ENCODE measurements at regions not wholly inside any gene's neighbourhood (a gene's known extent, or its start where the extent isn't known, plus 50 kb on each side); places are given as distances from the start of the nearest gene placed in this dataset.

- Histone ChIP-seq H3K36me3 (no peaks in the 10 kb centered on the region), H3K4me1 (no peaks in the 10 kb centered on the region), H3K4me3 (no peak overlapping the region), H3K27ac (no peak overlapping the region), H3K9me3 (peaks cover 0 to 5% (median 0%) of the 10 kb centered on the region in 12 donors), H3K27me3 (no peaks in the 10 kb centered on the region)
- DNase-seq (no peak), ATAC-seq (no peak)
- TF ChIP-seq CTCF (IDR thresholded peaks at IDR 0.05) (no peak), POLR2A (IDR thresholded peaks at IDR 0.05) (no peak)
- intact Hi-C loops (cut with DNase I): no loop called here
Observed at GRCh38 chr11:23257556-23257955, 397.3 kb upstream of the CCDC179 start.

- no peak for TF ChIP-seq CTCF (IDR thresholded peaks at IDR 0.05)
- no peak for TF ChIP-seq POLR2A (IDR thresholded peaks at IDR 0.05)
- no peak for ATAC-seq
- Histone ChIP-seq H3K27ac (no peak overlapping the region), H3K27me3 (no peaks in the 10 kb centered on the region), H3K4me3 (no peak overlapping the region), H3K4me1 (no peaks in the 10 kb centered on the region), H3K36me3 (no peaks in the 10 kb centered on the region), H3K9me3 (no peaks in the 10 kb centered on the region)
- intact Hi-C loops (cut with DNase I): no loop called here
- no peak for DNase-seq
Observed at GRCh38 chr11:23263466-23263865, 403.2 kb upstream of the CCDC179 start.

GRCh38 chr11:23272095-23272494 is 411.8 kb upstream of the CCDC179 start:
- H3K27me3 ChIP-seq: no peaks in the 10 kb centered on the region
- H3K9me3 ChIP-seq: no peaks in the 10 kb centered on the region
- intact Hi-C loops (cut with DNase I): no loop called here
- no peaks in the 10 kb centered on the region for H3K36me3 ChIP-seq
- DNase-seq (no peak), ATAC-seq (no peak)
- no peak overlapping the region for H3K27ac ChIP-seq
- H3K4me1 ChIP-seq: no peaks in the 10 kb centered on the region
- no peak for TF ChIP-seq CTCF (IDR thresholded peaks at IDR 0.05)
- TF ChIP-seq POLR2A (IDR thresholded peaks at IDR 0.05): no peak
- no peak overlapping the region for H3K4me3 ChIP-seq

- intact Hi-C loops (cut with DNase I): no loop called here
Observed at GRCh38 chr11:23278121-23278520, 417.8 kb upstream of the CCDC179 start.

More at GRCh38 chr11:23278121-23278520, 417.8 kb upstream of the CCDC179 start:
- no peaks in the 10 kb centered on the region for H3K27me3 ChIP-seq
- H3K27ac ChIP-seq: no peak overlapping the region
- ATAC-seq (no peak), DNase-seq (no peak)
- WGBS, 4 donors: 86 to 93% (median 90%) methylated on average over 4 of the region's 4 CpGs
- no peaks in the 10 kb centered on the region for H3K36me3 ChIP-seq
- no peaks in the 10 kb centered on the region for H3K9me3 ChIP-seq
- H3K4me3 ChIP-seq: no peak overlapping the region
- H3K4me1 ChIP-seq: no peaks in the 10 kb centered on the region
- no peak for TF ChIP-seq CTCF (IDR thresholded peaks at IDR 0.05)
- TF ChIP-seq POLR2A (IDR thresholded peaks at IDR 0.05): no peak
